ENCODE measurements at regions not wholly inside any gene's neighbourhood (a gene's known extent, or its start where the extent isn't known, plus 50 kb on each side); places are given as distances from the start of the nearest gene placed in this dataset.
"Not testable (repeated sequence)": the region's sequence is repeated elsewhere in the genome, so short reads cannot be mapped to it uniquely, and the experiment has no call there.

DNA sequence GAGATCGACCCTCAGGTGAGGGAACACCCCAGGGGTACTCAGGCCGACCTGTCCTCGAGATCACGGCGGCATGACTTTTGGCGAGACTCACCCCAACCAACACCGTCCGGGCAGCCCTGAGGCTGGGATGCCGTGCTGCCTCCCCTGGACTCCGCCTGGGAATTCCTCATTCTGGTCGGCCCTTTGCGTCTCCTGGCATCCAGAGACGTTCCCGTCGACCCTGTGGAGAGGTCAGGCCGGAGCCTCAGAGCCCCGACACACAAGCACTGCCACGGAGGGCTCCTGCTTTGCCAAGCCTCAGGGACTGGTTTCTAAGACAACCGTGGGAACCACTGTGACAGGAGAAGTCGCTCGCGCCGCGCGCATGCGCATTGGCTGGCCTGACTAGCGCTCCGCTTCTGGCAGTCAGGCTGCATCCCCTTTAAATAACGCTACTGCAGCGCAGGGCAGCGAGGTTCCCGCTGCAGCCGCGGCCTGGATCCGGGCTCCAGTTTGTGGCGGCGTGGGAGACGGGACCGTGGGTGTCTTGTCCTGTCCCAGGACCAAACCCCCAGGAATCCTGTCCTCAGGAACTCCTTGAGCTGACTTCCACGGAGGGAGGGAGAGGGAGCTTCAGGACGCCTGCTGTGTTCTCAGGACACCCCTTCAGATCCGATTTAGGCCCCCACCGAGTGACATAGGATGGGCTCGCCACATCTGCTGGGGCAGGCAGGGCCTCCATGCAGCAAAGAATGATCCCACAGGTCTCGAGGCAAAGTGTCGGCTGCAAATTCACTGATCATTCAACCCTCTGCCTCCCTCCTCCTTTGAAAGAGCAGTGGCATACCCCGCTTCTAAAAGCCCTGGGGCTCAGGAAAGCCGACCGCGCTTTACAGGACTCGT is 163.2 kb upstream of the ZNF337 start:
- Histone ChIP-seq H3K36me3 (ENCODE audit: insufficient read depth, low read length) (no peaks in the 10 kb centered on the region), H3K4me2 (ENCODE audit: insufficient read depth, low read length) (no peak overlapping the region), H3K79me2 (ENCODE audit: insufficient read depth, low read length) (no peaks in the 10 kb centered on the region), H3K4me3 (ENCODE audit: insufficient read depth, low read length) (peak overlapping the region; percentile 37), H3K4me1 (ENCODE audit: insufficient read depth, low read length) (peaks cover 18% of the 10 kb centered on the region), H3K9me3 (ENCODE audit: low read depth, low read length) (no peaks in the 10 kb centered on the region), H4K20me1 (ENCODE audit: insufficient read depth, low read length) (no peaks in the 10 kb centered on the region), H2AFZ (ENCODE audit: low read length) (no peak overlapping the region), H3K27me3 (ENCODE audit: insufficient read depth, low read length) (peaks cover 28% of the 10 kb centered on the region), H3K27ac (ENCODE audit: low read depth, low read length) (no peak overlapping the region)
- TF ChIP-seq, protein P1, sequence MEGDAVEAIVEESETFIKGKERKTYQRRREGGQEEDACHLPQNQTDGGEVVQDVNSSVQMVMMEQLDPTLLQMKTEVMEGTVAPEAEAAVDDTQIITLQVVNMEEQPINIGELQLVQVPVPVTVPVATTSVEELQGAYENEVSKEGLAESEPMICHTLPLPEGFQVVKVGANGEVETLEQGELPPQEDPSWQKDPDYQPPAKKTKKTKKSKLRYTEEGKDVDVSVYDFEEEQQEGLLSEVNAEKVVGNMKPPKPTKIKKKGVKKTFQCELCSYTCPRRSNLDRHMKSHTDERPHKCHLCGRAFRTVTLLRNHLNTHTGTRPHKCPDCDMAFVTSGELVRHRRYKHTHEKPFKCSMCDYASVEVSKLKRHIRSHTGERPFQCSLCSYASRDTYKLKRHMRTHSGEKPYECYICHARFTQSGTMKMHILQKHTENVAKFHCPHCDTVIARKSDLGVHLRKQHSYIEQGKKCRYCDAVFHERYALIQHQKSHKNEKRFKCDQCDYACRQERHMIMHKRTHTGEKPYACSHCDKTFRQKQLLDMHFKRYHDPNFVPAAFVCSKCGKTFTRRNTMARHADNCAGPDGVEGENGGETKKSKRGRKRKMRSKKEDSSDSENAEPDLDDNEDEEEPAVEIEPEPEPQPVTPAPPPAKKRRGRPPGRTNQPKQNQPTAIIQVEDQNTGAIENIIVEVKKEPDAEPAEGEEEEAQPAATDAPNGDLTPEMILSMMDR (IDR thresholded peaks at IDR 0.05; ENCODE audit: extremely low read depth, low read depth, low read length) = no peak
- DNase-seq (ENCODE audit: insufficient read length, low spot score, missing footprints) = peak; percentile 91

DNA sequence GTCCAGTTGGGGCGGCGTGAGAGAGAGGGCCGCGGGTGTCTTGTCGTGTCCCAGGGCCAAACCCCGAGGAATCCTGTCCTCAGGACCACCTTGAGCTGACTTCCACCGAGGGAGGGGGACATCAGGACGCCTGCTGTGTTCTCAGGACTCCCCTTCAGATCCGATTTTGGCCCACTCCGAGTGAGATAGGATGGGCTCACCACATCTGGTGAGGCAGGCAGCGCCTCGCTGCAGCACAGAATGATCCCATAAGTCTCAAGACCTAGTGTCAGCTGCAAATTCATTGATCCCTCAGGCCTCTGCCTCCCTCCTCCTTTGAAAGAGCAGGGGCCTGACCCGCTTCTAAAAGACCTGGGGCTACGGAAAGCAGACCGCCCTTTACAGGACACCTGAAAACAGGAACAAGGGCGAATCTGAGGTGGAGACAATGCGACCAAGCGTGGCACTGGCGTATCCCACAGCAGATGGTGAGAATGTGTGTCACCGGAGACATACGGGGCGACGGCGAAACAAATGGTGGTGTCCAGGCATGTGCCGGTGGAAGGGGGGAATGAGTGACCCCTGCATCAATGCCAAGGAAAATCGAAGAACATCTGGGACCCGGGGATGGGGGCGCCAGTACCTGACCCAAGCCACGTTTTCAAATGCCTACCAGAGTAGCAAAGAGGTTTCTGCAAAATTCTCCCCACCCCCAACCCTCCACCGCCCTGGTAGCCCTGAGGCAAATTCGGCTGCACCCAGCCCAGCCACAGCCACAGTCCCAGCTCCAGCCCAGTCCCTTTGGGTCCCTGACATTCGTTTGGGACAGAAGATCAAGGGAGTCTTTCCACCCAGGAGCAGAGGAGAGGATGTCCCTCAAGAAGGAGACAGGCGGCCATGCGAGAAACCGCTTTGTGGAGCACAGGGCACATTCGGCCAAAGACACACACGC is 162.1 kb upstream of the ZNF337 start:
- Histone ChIP-seq H2AFZ (ENCODE audit: low read length) (no peak overlapping the region), H3K36me3 (ENCODE audit: insufficient read depth, low read length) (no peaks in the 10 kb centered on the region), H3K4me2 (ENCODE audit: insufficient read depth, low read length) (peak overlapping the region; percentile 61), H3K79me2 (ENCODE audit: insufficient read depth, low read length) (no peaks in the 10 kb centered on the region), H3K27ac (ENCODE audit: low read depth, low read length) (no peak overlapping the region), H3K4me3 (ENCODE audit: insufficient read depth, low read length) (peak overlapping the region; percentile 42), H3K27me3 (ENCODE audit: insufficient read depth, low read length) (peaks cover 28% of the 10 kb centered on the region), H3K4me1 (ENCODE audit: insufficient read depth, low read length) (peaks cover 18% of the 10 kb centered on the region), H4K20me1 (ENCODE audit: insufficient read depth, low read length) (no peaks in the 10 kb centered on the region), H3K9me3 (ENCODE audit: low read depth, low read length) (no peaks in the 10 kb centered on the region)
- TF ChIP-seq, protein P1 (IDR thresholded peaks at IDR 0.05; ENCODE audit: extremely low read depth, low read depth, low read length) = no peak
- DNase-seq (ENCODE audit: insufficient read length, low spot score, missing footprints) = no peak

DNA sequence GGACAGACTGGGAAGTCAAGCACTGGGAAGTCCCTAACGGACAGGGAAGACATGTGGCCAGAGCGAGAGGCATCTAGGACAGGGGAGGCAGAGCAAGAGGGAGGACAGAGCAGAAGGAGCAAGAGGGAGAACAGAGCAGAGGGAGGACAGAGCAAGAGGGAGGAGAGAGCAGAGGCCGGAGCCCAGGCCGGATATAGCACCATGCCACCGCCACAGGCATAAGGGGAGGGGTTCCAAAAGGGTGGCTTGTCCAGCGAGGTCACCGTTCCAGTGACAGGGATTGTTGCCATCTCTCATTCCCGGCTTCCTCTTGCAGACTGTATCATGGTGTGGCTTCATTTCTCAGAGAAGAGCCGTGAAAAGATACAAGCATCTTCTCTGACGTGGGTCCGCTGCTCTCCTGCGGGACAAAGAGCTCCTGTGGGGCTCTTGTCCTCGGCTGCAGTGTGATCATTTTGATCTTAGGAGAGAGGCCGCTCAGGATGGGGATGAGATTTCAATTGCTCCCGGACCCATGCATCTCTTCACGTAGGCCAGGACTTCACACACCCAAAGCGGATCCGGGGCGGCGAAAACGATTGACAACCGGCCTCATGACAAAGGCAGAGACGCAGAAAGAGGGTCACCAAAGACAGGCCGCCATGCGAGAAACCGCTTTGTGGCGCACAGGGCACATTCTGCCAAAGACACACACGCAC is 160.6 kb upstream of the ZNF337 start:
- not testable (repeated sequence) for H4K20me1 ChIP-seq (ENCODE audit: insufficient read depth, low read length); H3K27ac ChIP-seq (ENCODE audit: low read depth, low read length); H3K9me3 ChIP-seq (ENCODE audit: low read depth, low read length); H2AFZ ChIP-seq (ENCODE audit: low read length); H3K4me3 ChIP-seq (ENCODE audit: insufficient read depth, low read length); H3K36me3 ChIP-seq (ENCODE audit: insufficient read depth, low read length); DNase-seq (ENCODE audit: insufficient read length, low spot score, missing footprints); H3K4me2 ChIP-seq (ENCODE audit: insufficient read depth, low read length); H3K79me2 ChIP-seq (ENCODE audit: insufficient read depth, low read length)
- H3K27me3 ChIP-seq (ENCODE audit: insufficient read depth, low read length) = peaks cover 22% of the 10 kb centered on the region
- H3K4me1 ChIP-seq (ENCODE audit: insufficient read depth, low read length) = peaks cover 11% of the 10 kb centered on the region

- DNase-seq (ENCODE audit: insufficient read length, low spot score, missing footprints) = no peak
- Histone ChIP-seq H3K79me2 (ENCODE audit: insufficient read depth, low read length) (no peaks in the 10 kb centered on the region), H3K4me1 (ENCODE audit: insufficient read depth, low read length) (peaks cover 5% of the 10 kb centered on the region), H3K27ac (ENCODE audit: low read depth, low read length) (no peak overlapping the region), H3K36me3 (ENCODE audit: insufficient read depth, low read length) (no peaks in the 10 kb centered on the region), H3K4me2 (ENCODE audit: insufficient read depth, low read length) (no peak overlapping the region), H3K27me3 (ENCODE audit: insufficient read depth, low read length) (peaks cover 17% of the 10 kb centered on the region), H4K20me1 (ENCODE audit: insufficient read depth, low read length) (no peaks in the 10 kb centered on the region), H2AFZ (ENCODE audit: low read length) (no peak overlapping the region), H3K9me3 (ENCODE audit: low read depth, low read length) (no peaks in the 10 kb centered on the region), H3K4me3 (ENCODE audit: insufficient read depth, low read length) (no peak overlapping the region)
- TF ChIP-seq, protein P1 (IDR thresholded peaks at IDR 0.05; ENCODE audit: extremely low read depth, low read depth, low read length) = no peak
Observed at GRCh38 chr20:25856256-25856884, 159.7 kb upstream of the ZNF337 start.

DNA sequence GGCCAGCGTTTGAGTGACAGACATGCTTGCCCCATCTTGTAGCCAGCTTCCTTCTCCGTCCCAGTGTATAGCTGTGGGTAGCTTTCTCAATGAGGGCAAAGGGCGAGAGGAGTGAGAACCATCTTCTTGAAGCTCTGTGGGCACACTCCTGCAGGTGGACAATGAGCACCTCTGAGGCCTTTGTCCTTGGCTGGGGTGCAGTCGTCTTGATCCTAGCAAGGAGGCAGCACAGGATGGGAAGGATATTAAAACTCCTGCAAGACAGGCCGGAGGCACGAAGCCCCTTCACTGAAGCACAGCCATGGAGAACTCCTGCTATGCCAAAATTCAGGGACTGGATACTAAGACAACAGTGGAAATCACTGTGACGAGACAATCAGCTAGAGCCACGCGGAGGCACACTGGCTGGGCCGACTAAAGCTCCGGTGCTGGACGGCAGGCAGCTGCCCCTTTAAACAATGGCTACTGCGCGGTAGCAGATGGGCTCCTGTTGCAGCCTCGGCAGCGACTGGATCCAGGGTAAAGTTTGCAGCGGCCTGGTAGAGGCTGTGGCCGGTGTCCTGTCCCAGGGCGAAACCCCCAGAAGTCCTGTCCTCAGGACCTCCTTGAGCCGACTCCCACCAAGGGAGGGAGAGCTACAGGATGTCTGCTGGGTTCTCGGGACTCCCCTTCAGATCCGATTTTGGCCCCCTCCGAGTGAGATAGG is 159.0 kb upstream of the ZNF337 start:
- H3K9me3 ChIP-seq (ENCODE audit: low read depth, low read length); H3K79me2 ChIP-seq (ENCODE audit: insufficient read depth, low read length); H3K4me3 ChIP-seq (ENCODE audit: insufficient read depth, low read length); H3K36me3 ChIP-seq (ENCODE audit: insufficient read depth, low read length); H2AFZ ChIP-seq (ENCODE audit: low read length); H4K20me1 ChIP-seq (ENCODE audit: insufficient read depth, low read length); H3K4me1 ChIP-seq (ENCODE audit: insufficient read depth, low read length); H3K27ac ChIP-seq (ENCODE audit: low read depth, low read length); DNase-seq (ENCODE audit: insufficient read length, low spot score, missing footprints); H3K4me2 ChIP-seq (ENCODE audit: insufficient read depth, low read length): not testable (repeated sequence)
- peaks cover 15% of the 10 kb centered on the region for H3K27me3 ChIP-seq (ENCODE audit: insufficient read depth, low read length)

All from osteoblast (primary cell).